CD4-positive, alpha-beta T cell (primary cell): ENCODE measurements at regions not wholly inside any gene's neighbourhood (a gene's known extent, or its start where the extent isn't known, plus 50 kb on each side); places are given as distances from the start of the nearest gene placed in this dataset.

Experiments
- ATAC-seq: fragments of 200-7000 bp; cut with Tn5 transposase; one replicate; pipeline ENCODE4 v1.10.0; 2022; ENCODE audit warnings: mild to moderate bottlenecking; ENCODE audit not compliant: poor library complexity
- CTCF ChIA-PET: fragments of 350-600 bp; sonication (Branson Sonifier 250); formaldehyde crosslinking; loops from one replicate; lab custom pipeline; 2021; ENCODE audit warnings: antibody characterized with exemption, inconsistent platforms; lab: Charles Lee
- POLR2A ChIA-PET: fragments of 350-600 bp; sonication (Branson Sonifier 250); formaldehyde crosslinking; loops from one replicate; lab custom pipeline; 2021; ENCODE audit warnings: antibody characterized with exemption, inconsistent platforms; lab: Charles Lee
- DNase-seq, 14 experiments: peaks; one replicate each; pipeline ENCODE4 v3.0.0-alpha.2; 2013 to 2020; ENCODE audit warnings: mixed read lengths in 2 of 14
- H3K27ac ChIP-seq, 2 donors: one replicate each; pipeline versions ENCODE4 v1.5.1 to v1.7.0; 2013; ENCODE audit warnings: low read length in 2 of 2, low read depth in 1 of 2, mild to moderate bottlenecking in 1 of 2
- H3K27me3 ChIP-seq, 2 experiments: 1 replicate in 1 of 2; 2 replicates in 1 of 2; pipeline versions ENCODE4 v1.6.1 to v1.7.0; 2013; ENCODE audit warnings: low read length in 2 of 2, control low read depth in 1 of 2, mild to moderate bottlenecking in 1 of 2, moderate library complexity in 1 of 2; ENCODE audit not compliant: insufficient read depth in 2 of 2, control insufficient read depth in 1 of 2
- H3K36me3 ChIP-seq: one replicate; pipeline ENCODE4 v1.6.1; 2013; ENCODE audit warnings: low read length, control low read depth; ENCODE audit not compliant: insufficient read depth
- H3K4me1 ChIP-seq: one replicate; pipeline ENCODE4 v1.6.1; 2013; ENCODE audit warnings: low read length, control low read depth; ENCODE audit not compliant: insufficient read depth
- H3K4me3 ChIP-seq: one replicate; pipeline ENCODE4 v1.5.1; 2013; ENCODE audit warnings: mild to moderate bottlenecking, low read length, moderate library complexity
- H3K9me3 ChIP-seq, 2 experiments: 1 replicate in 1 of 2; 2 replicates in 1 of 2; pipeline versions ENCODE4 v1.6.1 to v1.7.0; 2013; ENCODE audit warnings: low read length in 2 of 2, mild to moderate bottlenecking in 2 of 2, control low read depth in 1 of 2, moderate library complexity in 1 of 2; ENCODE audit not compliant: control insufficient read depth in 1 of 2, insufficient read depth in 1 of 2
- H3K27ac Mint-ChIP-seq: one replicate; pipeline ENCODE4 v1.8.0; 2020; ENCODE audit warnings: mixed read lengths
- H3K27me3 Mint-ChIP-seq: one replicate; pipeline ENCODE4 v1.8.0; 2021; ENCODE audit warnings: mixed read lengths
- H3K36me3 Mint-ChIP-seq: one replicate; pipeline ENCODE4 v1.8.0; 2021; ENCODE audit warnings: low read depth, mixed read lengths
- H3K4me1 Mint-ChIP-seq: one replicate; pipeline ENCODE4 v1.8.0; 2021; ENCODE audit warnings: low read depth, mixed read lengths
- H3K4me3 Mint-ChIP-seq: one replicate; pipeline ENCODE4 v1.8.0; 2020; ENCODE audit warnings: mild to moderate bottlenecking, mixed read lengths
- H3K9me3 Mint-ChIP-seq: one replicate; pipeline ENCODE4 v1.8.0; 2020; ENCODE audit warnings: mixed read lengths
- CTCF ChIP-seq: fragments of 200-600 bp; IDR thresholded peaks from one replicate; pipeline ENCODE4 v1.8.0; 2022; ENCODE audit warnings: antibody characterized with exemption, mild to moderate bottlenecking
- intact Hi-C, 2 experiments: fragments of 100-400 bp; cut with DNase I in 1 of 2; cut with micrococcal nuclease in 1 of 2; formaldehyde crosslinking; loops; one replicate each; pipeline versions ENCODE4 v1.15.1 to v1.9.0; 2023 to 2025; cut with DNase I, micrococcal nuclease

GRCh38 chr21:28790335-28790734, 202.3 kb downstream of the LTN1 start:
- Histone ChIP-seq H3K27ac (no peak overlapping the region), H3K36me3 (peaks cover 2% of the 10 kb centered on the region), H3K4me1 (no peaks in the 10 kb centered on the region), H3K9me3 (no peaks in the 10 kb centered on the region), H3K4me3 (no peak overlapping the region), H3K27me3 (no peaks in the 10 kb centered on the region)
- Mint-ChIP-seq H3K4me1 (no peaks in the 10 kb centered on the region), H3K4me3 (no peak overlapping the region), H3K36me3 (peaks cover 19% of the 10 kb centered on the region), H3K27ac (no peak overlapping the region), H3K27me3 (no peaks in the 10 kb centered on the region), H3K9me3 (peaks cover 5% of the 10 kb centered on the region)
- ChIA-PET POLR2A (no interaction called here), CTCF (no interaction called here)
- DNase-seq, result no peak
- intact Hi-C loops, result no loop called here
- ATAC-seq, result no peak
- no peak for TF ChIP-seq CTCF

DNA sequence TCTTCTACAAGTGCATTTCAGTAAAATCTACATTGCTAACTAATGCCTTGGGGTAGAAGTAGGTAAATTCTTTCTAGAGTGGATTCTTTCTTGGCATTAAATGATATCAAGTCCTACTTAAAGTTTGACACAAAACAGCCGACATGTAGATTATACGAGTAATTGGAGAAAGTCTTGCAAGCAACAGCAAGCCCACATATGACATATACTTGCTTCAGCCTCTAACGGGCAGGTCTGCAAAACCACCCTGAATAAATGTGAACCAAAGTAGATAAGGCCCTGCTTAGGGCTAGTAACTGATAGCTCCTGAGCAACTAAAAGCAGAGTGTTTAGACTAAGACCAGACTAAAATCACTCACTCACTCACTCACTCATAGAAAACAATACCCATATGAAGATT, 203.2 kb downstream of the LTN1 start:
- Mint-ChIP-seq H3K27ac (no peak overlapping the region), H3K4me1 (no peaks in the 10 kb centered on the region), H3K4me3 (no peak overlapping the region), H3K9me3 (peaks cover 8% of the 10 kb centered on the region), H3K27me3 (no peaks in the 10 kb centered on the region), H3K36me3 (peaks cover 27% of the 10 kb centered on the region)
- Histone ChIP-seq H3K27me3 (no peaks in the 10 kb centered on the region), H3K27ac (no peak overlapping the region), H3K9me3 (no peaks in the 10 kb centered on the region), H3K36me3 (peaks cover 3% of the 10 kb centered on the region), H3K4me1 (no peaks in the 10 kb centered on the region), H3K4me3 (no peak overlapping the region)
- no peak for ATAC-seq
- ChIA-PET POLR2A (no interaction called here), CTCF (no interaction called here)
- TF ChIP-seq CTCF, result no peak
- DNase-seq, result no peak
- intact Hi-C loops, result no loop called here

GRCh38 chr21:28788030-28788429, 204.6 kb downstream of the LTN1 start:
- Mint-ChIP-seq H3K27me3 (no peaks in the 10 kb centered on the region), H3K9me3 (peaks cover 8% of the 10 kb centered on the region), H3K27ac (no peak overlapping the region), H3K4me1 (no peaks in the 10 kb centered on the region), H3K36me3 (peaks cover 28% of the 10 kb centered on the region), H3K4me3 (no peak overlapping the region)
- Histone ChIP-seq H3K9me3 (peaks cover 0 to 7% of the 10 kb centered on the region in 2 experiments), H3K36me3 (peaks cover 3% of the 10 kb centered on the region), H3K27me3 (no peaks in the 10 kb centered on the region), H3K27ac (no peak overlapping the region), H3K4me1 (no peaks in the 10 kb centered on the region), H3K4me3 (no peak overlapping the region)
- ChIA-PET CTCF (no interaction called here), POLR2A (no interaction called here)
- ATAC-seq (no peak), DNase-seq (no peak)
- no peak for TF ChIP-seq CTCF
- intact Hi-C loops, result no loop called here
